ENCODE measurements at regions not wholly inside any gene's neighbourhood (a gene's known extent, or its start where the extent isn't known, plus 50 kb on each side); places are given as distances from the start of the nearest gene placed in this dataset.
"Not testable (repeated sequence)": the region's sequence is repeated elsewhere in the genome, so short reads cannot be mapped to it uniquely, and the experiment has no call there.

DNA sequence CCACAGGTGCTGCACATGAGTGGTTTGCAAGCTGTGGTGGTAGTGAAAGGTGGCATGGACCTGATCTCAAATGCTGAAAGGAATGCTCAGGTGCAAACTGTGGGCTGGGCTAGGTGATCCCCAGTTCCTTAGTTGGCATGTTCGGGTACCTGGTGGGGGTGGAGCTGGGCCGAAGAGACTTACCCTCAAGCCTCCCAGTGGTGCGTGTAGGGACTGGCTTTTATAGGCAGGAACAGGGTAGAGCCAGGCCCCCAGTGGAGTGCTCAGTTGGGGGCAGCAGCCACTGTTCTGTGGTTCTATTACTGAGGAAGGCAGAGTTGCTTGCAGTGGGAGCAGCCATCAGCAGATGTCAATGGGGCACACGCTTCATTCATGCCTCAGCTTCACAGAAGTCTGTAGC is 399.8 kb downstream of the HTR1B start:
- no peak for DNase-seq

DNA sequence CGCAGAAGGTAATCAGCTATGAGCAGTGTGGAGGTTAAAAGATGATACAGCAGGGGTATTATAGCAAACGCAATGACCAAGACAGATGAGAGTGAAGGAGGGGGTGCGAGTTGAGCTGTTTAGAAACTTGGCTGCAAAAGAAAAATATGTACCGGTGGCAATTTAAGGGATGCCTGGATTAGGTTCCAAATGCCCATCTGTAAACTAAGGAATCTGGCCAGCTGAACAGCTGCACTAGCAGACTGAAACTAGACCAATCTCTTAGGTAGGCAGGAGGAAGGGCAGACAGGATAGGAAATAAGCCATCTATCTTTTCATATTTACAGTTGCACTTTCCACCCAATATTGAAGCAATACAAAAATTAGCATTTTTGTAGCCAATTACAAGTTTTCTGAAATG is 407.6 kb downstream of the HTR1B start:
- no peak for DNase-seq

DNA sequence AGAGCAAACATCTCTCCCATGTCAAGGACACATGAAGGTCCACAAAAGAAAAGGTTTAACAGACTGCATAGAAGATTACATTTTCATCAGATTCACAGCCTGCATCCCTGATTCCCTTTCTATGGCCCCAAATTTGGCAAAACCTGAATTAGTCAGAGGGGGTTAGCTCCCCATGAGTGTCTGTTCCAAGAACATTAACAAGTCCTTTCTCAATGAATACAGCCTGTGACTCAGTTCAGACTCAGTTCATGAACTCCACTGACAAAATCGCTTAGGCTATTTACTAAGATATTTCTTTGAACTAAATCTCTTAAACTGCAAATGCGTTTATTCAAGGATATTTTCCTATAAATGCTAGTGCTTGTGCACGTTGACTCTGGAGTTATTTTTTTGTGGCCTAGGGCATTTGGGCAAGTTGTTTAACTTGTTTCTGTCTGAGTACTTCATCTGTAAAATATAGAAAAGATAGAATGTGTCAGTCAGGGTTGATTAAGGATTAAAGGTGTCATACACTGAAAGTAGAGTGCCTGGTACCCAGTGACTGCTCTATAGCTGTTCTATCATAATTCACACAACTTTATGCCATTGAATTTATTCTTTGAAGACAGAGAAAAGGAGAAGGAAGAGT is 422.6 kb downstream of the HTR1B start:
- DNase-seq: no peak

DNA sequence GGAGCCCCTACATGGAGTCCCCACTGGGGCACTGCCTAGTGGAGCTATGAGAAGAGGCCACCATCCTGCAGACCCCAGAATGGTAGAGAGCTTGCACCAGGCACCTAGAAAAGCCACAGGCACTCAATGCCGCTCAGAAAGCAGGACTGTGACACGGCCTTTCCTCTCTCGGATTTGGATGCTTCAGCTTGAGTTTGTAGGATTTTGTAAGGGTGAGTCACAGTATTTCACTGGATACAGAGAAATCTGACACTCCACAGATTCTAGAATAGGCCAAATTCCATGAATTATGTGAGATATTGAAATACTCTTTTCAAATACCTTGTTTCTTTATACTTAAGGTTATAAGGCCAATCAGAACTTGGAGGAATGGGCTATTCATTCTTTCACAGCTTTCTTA is 424.5 kb downstream of the HTR1B start:
- DNase-seq: no peak

DNA sequence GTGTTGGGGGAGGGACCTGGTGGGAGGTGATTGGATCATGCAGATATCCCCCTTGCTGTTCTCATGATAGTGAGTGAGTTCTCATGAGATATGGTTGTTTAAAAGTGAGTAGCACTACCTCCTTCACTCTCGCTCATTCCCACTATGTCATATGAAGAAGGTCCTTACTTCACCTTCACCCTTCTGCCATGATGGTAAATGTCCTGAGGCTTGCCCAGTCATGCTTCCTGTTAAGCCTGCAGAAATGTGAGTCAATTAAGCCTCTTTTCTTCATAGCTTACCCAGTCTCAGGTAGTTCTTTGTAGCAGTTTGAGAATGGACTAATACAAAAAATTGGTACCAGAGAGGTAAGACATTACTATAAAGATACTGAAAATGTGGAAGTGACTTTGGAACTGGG is 425.9 kb downstream of the HTR1B start:
- DNase-seq: no peak

DNA sequence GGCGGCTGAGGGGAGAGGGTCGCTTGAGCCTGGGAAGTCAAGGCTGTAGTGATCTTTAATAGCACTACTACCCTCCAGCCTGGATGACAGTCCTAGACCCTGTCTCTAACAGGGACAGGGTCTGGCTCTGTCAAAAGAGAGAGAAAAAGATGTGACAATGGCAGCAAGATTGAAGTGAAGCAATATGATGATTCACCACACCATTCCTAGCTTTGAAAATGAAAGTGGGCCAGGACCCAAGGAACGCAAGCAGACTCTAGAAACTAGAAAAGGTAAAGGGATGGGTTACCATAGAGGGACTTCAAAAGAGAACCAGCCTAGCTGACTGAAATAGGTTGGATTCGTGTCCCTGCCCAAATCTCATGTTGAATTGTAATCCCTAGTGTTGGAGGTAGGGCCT is 426.9 kb downstream of the HTR1B start:
- no peak for DNase-seq

DNA sequence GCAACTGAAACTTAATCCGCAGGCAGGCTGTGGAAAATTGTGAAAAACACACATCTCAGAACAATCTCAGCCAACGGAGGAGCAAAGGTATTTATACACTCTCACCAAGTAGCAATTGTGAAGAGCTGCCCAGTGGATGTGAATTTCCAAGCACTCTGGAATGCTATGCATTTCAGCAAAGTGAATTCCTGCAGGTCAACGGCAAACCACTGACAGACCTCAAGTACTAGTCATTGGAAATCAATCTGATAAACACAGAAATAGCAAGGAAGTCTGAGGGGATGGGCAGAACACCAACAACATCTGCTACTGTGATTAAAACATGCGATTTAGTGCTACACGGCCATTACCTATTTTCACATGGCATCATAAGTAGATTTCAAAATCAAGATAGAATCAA is 429.1 kb downstream of the HTR1B start:
- peak; percentile 93 for DNase-seq

DNA sequence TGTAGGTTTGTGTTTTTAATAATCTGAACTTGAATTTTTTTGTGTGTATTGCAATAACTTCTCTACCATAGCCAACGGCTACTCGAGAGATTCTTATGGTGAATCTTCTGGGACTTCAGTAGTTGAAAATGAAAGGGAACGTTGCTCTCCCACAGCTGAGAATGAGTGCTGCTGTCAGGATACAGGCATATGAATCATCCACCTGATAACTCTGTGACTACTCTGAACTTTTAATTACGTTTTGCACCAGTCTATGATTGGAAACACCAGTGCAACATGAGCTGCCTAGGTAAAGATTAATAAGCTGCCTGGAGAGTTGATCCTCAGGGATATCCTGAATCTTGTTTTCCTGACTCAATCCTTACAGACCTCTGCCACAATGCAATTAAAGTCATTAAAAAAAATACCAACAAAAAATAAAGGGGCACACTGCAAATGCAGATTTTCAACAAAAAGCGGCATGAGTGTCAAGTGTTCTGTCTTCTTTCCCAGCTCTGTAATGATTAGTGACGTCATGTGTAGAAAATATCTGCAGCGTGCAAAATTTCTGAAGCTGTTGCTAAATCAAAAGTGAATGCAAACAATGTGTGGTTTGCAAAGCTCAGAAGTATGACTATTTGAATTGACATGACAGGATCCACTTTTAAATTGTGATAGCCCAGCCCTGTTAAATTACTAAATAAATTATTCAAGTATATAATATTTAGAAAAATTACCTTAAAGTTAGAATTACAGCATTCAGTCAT is 432.2 kb downstream of the HTR1B start:
- no peak for DNase-seq

DNA sequence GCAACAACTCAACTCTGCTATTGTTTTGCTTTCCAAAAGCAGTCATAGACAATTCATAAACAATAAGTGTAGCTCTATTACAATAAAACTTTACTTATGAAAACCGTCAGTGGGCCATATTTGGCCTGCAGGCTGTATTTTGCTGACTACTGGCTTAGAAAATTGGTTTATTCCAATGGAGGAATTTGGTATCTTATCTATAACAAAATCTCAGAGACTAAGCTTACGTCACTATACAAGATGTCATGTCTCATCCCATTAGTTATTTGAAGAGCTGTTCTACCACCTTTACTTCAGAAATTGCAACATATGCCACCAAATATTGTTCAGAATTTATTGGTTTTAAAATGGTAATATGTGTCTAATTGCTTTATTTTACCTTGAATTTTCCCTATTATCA is 436.9 kb downstream of the HTR1B start:
- DNase-seq: no peak

DNA sequence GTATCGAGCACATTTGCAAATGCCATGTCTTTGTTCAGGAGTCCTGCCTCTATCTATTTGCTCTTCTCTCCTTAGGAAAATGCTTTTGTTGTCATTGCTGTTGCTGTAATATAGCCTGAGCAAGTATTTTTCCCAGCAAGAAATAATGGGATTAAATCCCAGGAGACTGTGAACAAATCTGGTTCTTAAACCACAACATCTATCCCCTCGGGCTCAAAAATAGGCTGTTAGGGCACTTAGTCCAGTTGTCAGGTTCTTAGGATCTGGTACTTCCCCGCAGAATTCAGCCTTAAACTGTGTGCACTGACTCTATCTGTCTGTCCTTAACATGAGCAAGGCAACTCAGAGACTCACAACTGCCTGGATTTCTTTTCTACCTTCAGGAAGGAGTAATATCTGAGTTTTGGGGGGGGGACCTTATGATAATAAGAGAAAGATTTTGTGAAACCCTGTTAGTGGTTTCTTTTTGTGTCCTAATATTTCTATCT is 437.5 kb downstream of the HTR1B start:
- DNase-seq: no peak

DNA sequence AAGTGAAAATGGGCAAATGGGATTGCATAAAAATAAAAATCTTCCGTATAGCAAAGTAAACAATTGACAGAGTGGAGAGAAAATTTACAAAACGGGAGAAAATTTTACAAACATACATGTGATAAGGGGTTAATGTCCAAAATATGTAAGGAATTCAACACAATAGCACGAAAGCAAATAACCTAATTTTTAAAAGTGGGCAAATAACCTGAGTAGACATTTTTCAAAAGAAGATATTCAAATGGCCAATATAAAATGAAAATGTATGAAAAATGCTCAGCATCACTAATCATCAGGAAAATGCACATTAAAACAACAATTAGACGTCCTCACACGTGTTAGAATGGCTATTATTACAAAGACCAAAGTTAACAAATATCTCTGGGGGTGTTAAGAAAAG is 441.5 kb downstream of the HTR1B start:
- no peak for DNase-seq

DNA sequence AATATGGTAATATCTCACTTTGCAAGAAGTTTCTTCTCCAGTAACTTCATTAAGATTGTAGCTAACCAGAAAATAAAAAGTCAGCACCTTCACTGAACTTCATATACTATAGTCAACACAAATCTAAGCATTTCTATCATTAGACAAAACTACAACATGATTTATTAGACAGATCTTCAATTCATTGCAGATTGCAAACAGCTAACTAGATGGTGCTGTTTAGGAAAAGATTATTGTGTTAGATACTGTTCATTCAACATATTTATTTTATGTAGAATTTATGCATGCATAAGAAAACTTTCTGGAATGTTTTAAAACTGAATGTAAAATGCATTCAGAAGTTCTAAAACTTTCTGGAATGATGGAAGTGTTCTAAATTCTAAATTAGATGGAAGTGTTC is 442.1 kb downstream of the HTR1B start:
- DNase-seq: no peak

DNA sequence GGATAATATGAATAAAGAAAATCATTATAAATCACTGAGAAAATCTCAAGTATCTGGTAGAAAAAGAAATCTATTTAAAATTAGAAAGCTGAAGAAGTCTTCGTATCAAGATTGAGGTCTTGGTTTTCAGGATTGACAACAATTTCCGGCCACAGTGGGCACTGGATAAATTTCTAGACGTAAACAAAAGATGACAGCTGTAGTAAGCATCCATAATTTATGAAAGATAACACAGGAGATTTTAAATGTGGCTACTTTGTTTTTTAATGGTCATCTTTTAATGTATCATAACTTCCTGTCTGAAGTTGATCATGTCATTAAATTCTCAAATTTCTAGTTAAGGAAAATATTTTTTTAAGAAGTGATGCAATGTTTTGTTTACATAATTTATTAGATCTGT is 444.2 kb downstream of the HTR1B start:
- no peak for DNase-seq

DNA sequence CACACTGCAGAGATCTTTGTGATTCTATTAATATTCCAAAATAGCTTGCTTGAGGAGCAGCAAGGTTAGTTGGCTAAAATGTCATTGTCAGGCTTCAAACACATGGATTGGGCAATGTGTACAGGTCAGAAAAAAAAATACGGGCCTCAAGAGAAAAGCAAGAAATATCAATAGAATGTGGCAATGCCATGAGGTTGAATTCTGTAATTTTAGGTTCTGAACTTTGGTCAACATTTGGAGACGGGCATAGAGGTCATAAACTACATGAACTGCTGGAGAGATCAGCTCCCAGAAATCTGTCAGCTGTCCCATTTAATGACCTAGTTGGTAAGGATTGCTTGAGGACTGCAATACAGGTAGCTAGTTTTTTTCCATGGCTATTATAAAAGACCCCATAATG is 445.8 kb downstream of the HTR1B start:
- no peak for DNase-seq

DNA sequence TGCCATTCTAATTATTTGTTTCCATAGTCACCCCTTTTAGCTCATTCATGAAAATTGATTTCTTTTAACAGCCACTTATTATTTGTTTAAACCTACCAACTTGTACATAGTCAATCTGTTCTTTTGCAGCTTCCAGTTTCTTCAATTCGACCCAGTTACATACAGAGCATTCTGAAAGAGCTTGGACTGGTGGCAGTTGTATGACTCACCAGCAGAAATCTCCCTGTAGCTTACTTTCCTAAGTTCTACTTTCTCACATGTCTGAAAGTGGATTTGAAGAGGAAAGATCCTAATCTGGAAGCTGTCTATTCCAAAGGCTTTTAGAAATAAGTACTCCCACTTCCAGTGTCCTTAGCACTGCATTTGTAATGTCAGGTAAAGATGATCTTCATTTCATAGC is 447.9 kb downstream of the HTR1B start:
- peak; percentile 68 for DNase-seq

DNA sequence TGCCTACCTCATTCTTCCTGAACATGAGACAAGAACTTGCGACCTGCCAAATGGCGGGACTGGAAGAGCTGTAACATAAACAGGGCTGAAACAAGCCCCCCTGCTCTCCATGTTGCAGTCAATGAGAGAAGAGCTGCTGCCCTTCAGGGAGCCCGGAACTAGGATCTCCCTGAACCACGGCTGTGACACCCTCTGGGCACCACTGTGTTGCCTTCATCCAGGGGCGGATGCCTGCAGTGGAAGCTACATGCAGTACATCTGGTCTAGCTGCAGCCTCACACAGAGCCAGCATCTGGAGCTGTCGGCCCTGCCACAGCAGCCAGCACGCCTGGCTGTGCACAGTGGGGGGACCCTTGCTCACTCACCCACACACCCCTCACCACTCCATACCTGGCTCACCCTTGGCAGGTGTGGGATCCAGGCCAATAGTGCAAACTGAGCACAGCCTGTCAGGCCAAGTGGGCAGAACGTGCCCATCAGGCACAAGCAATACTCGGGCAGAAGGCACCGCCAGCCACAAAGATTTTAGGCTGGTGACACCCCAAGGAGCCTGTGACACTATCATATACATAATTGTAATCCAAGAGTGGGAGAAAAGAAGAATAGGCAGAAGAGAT is 451.3 kb downstream of the HTR1B start:
- DNase-seq: no peak

DNA sequence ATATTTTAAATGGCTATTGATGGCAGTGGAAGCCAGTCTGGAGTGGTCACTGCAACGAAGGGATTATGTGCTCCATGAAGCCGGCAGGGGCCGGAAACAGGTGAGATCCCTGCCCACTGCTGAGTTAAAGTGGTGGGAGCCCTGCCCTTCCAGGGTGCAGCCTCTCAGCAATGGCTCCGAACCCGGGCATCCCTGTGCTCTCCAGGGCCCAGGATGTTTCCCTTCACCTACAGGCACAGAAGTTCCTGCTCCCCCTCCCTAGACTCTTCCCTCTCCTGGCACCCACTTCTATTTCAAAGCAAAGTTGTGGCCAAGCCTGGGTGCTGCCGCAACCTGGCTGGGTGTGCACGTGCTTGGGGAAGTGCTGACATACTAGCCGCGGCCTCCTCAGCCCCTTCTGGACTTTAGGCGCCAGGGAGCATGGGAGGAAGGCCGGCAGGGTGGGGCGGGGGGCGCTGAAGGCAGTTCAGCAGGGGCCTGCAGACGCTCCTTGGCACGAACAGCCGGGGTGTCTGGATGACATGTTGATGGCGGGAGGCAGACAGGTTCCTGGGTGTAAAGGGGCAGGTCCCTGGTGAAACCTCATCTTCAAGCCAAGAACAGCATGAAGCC is 452.3 kb downstream of the HTR1B start:
- DNase-seq: no peak

DNA sequence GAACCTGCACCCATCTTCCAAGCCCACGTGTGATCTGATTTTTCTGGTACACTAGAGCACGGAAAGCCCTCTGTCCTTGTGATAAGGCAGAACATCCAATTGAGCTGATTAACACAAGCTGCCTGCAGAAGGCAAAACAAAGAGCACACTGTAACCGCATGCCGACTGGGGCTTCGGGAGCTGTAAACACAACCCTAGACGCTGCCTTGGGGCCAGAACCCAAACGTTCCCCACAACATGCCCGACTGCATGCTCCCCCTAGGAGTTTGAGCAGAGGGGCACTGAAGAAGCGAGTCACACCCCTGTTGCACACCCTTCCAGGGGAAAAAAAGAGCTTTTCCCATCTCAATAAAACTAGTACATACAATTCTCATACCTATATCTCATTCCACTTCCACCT is 470.7 kb downstream of the HTR1B start:
- peak; percentile 62 for DNase-seq

DNA sequence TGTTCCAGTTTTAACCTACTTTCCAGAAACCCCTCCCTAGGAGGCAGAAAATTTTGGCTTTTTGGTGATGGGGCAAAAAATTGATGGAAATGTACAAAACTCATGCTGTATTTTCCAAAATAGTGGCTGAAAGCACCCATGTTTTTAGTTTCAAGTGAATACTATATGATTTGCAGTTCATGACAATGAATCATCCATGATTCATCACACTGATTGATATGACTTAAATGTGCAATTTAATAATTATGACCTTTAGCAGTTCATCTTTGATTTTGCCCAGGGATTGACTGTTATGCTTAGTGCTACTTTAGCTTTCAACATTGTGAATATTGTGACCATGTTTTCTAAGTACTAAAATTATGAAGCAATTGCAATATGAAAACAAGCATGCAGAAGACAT is 478.7 kb downstream of the HTR1B start:
- DNase-seq: no peak

DNA sequence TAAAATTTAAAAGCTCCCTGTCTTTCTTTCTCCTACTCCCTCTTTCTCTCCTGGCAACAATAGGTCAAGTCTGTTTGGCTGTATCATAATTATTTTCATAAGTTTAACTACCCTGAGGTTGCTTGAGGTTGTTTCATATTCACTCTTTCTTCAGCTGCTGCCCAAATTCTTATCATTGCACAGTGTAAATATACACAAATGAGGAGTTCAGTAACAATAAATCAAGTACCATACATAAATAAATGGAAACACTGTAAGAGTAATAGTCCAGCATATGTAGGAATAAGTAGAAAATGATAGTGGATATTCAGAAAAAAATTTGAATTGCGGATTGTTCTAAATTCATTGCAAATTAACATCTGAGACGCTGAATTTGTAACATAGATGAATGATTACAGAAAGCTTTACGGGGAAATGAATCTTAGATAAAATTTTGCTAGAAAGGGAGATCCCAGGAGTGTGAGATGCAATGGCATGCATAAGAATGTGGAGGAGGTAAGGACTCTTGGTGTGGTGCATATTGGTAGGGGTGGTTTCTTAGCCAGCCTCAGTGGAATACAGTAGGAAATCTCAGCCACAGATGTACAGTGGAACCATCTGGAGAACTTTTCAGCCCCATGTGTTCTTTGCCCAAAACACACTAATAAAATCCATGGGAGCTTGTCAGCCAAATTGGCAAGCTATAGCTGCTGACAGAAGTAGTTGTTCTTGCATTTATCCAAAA is 480.7 kb downstream of the HTR1B start:
- DNase-seq: no peak

DNA sequence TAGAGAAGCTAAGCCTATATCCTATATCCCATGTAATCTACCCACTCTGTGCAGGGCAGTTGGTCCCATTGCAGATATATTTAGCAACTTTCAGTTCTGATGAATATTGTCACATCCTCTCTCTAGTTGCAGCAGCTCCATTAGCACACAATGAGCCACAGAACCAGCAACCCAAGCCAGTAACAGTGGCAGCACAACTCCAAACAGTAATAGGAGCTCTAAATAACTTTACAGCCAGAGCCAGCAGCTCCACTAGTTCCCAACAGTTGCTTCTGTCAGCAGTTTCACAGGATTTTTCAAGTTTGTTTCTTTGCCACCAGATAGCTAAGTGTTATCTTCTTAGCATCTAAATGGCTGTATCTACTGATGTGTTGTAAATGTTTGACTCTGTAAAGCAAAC is 490.8 kb downstream of the HTR1B start:
- no peak for DNase-seq

DNA sequence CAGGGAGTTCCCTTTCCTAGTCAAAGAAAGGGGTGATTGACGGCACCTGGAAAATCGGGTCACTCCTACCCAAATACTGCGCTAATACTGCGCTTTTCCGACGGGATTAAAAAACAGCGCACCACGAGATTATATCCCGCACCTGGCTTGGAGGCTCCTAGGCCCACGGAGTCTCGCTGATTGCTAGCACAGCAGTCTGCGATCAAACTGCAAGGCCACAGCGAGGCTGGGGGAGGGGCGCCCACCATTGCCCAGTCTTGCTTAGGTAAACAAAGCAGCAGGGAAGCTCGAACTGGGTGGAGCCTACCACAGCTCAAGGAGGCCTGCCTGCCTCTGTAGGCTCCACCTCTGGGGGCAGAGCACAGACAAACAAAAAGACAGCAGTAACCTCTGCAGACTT is 504.1 kb downstream of the HTR1B start:
- not testable (repeated sequence) for DNase-seq

Data from islet precursor cell (in vitro differentiated cells).